CD4-positive, alpha-beta T cell treated with Interferon alpha-2 for 1 hour (primary cell): ENCODE measurements at regions not wholly inside any gene's neighbourhood (a gene's known extent, or its start where the extent isn't known, plus 50 kb on each side); places are given as distances from the start of the nearest gene placed in this dataset.
"Not testable (repeated sequence)": the region's sequence is repeated elsewhere in the genome, so short reads cannot be mapped to it uniquely, and the experiment has no call there.

Experiments used
- DNase-seq, 2 donors: peaks; one replicate each; pipeline ENCODE4 v3.0.0-alpha.2; 2020 to 2022

DNA sequence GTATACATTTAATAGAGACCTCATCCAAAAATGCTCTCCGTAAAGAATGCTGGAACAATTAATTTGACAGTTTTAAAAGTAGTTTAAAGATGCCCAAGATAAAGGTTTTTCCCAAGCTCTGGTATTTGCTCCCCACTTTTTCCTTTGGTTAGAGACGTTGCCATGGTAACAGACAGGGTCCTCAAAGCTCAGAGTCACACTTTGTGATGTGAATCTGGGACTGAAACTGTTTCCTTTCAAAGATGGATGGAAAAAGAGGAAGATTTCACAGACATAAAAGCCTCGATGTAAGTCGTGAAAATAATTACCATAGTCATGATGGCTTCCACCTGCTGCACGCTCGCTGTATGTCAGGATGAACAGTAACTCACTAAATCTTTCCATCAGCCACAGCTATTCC lies 229.5 kb downstream of the MSX2 start:
- no peak for DNase-seq

GRCh38 chr5:174951151-174951780 lies 226.9 kb downstream of the MSX2 start:
- peak; percentile 29 to 65 for DNase-seq

GRCh38 chr5:174947548-174947947 lies 223.2 kb downstream of the MSX2 start:
- no peak for DNase-seq

GRCh38 chr5:174945853-174946252 lies 221.5 kb downstream of the MSX2 start:
- DNase-seq, result no peak

GRCh38 chr5:174943785-174944184 lies 219.4 kb downstream of the MSX2 start:
- no peak for DNase-seq

DNA sequence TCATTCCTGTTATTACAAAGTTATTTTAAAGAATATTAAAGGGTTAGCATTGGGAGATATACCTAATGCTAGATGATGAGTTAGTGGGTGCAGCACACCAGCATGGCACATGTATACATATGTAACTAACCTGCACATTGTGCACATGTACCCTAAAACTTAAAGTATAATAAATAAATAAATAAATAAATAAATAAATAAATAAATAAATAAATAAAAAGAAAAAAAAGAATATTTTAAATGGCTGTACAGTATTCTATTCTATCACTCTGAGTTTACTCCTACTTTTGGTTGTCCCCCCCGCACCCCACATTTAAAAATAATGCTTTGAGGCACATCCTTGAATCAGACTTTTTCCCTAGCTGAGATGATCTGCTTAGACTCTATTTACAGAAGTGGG lies 218.6 kb downstream of the MSX2 start:
- DNase-seq, result not testable (repeated sequence)

DNA sequence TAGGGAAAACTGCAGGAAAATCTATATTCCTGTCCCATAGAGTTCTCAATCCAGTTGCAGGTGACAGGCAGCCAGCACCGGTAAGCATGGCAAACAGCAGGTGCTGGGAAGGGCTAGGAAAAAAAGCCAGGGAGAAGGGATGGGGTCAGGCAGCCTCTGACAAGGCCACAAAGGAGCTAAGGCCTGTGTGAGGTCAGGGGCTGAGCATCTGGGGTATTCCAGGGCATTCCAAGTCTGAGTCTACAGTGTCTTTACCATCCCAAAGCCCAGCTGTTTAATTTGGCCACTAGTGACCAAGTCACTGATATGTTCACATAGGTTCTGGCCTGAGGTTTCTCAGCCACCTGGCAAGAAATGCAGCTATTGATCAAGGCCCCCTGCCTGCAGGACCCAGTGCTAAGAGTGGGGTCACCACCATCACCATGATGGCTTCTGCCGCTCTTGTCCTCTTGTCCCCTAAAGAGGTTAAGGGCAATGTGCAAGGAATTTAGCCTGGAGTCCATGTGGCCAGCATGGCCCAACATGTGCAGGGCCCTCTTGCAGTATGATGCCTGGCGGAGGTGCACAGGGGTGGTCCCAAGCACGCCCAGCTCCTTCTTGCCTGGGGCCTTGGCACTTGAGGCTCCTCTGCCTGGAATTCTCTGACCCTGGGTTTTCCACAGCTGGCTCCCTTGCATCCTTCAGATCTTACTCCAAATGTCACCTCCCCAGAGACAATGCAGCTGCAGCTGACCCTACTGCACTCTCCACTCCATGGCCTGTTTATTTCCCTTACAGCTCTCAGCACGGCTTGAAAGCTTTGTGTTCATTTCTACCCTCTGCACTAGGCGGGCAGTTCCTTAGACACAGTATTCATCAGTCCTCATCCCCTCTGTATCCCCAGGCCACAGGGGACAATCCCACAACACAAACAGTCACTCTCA lies 213.1 kb downstream of the MSX2 start:
- DNase-seq, result no peak

DNA sequence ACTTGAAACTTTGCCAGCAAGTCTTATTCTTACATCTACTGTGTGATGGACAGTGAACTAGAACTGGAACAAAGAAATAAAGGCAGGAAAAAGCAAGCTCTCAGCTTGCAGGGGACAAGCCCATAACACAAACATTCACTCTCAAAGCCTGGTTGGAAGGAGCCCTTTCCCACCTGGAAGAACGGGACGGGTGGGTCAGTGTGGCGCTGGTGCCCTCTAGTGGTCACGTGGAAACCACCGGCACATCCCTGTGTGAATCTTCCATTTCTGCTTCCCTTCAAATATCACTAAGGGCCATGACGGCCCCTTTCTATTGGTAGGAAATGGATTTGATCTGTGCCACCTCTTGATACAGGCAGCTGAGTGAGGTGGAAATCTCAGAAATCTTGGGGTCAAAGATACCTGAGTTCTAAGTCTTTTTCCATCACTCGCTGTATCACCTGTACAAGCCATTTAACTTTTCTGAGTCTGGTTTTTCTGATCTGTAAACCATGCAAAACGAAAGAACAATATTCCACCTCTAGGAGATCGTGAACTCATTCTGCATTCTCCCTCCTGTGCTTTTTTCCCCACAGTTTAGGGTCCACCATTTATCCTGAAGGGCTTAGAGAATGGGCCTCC lies 211.6 kb downstream of the MSX2 start:
- DNase-seq, result peak in 1 of 2 donors; percentile 28

- DNase-seq, result not testable (repeated sequence)
Measured at GRCh38 chr5:174931033-174931432, 206.7 kb downstream of the MSX2 start.

DNA sequence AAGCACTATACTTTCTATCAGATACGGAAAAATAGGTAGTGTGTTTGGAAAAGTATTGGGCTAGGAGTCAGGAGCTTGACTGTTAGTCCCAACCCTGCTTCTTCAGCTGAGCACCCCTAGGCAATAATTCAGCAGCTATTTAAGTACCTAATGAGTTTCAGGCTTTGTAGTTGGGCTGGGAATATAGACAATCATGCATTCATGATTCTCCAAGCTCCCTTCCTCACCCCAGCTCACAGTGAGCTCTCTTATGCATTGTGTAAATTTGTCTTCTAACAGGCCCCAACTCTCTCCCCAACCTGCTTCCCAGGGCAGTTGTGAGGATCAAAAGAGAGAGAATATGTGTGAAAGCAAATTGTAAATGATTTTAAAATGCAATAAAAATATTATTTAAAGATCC lies 201.2 kb downstream of the MSX2 start:
- DNase-seq, result no peak

GRCh38 chr5:174922955-174923354 lies 198.6 kb downstream of the MSX2 start:
- no peak for DNase-seq

GRCh38 chr5:174920906-174921550 lies 196.6 kb downstream of the MSX2 start:
- no peak for DNase-seq

- DNase-seq, result no peak
Measured at GRCh38 chr5:174919351-174919750, 195.0 kb downstream of the MSX2 start.

GRCh38 chr5:174918655-174919054 lies 194.3 kb downstream of the MSX2 start:
- no peak for DNase-seq

DNA sequence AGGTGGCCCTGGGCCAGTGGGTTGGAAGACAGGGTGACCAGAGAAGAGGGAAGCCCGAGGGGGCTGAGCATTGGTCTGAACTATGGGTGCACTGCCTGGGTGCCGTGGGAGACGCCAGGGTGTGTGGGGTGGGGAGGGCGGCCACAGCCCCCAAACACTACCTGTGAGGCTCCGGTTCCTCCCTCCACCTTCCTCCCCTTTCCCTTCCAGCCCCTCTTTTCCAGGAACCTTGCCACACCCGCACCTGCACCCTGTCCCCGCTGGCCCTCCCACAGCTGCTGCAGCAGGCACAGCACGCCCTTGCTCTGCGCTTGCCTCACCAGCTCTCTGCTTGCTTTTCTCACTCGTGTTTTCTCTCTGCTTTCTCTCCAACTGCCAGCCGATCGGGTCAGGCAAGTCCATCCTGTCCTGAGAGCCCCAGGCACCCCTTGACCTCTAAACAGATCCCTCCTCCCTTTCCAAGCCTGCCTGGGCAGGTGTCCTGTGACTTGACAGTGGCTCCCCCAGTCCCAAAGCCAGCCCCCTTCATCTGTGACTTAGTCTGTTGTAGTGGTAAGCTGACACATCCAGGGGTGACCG lies 193.7 kb downstream of the MSX2 start:
- no peak for DNase-seq

- not testable (repeated sequence) for DNase-seq
Measured at GRCh38 chr5:174917435-174917834, 193.1 kb downstream of the MSX2 start.

GRCh38 chr5:174916924-174917323 lies 192.5 kb downstream of the MSX2 start:
- not testable (repeated sequence) for DNase-seq

GRCh38 chr5:174916227-174916626 lies 191.8 kb downstream of the MSX2 start:
- DNase-seq, result no peak

GRCh38 chr5:174911118-174911517 lies 186.7 kb downstream of the MSX2 start:
- DNase-seq, result no peak

GRCh38 chr5:174910245-174910737 lies 185.9 kb downstream of the MSX2 start:
- peak; percentile 11 to 40 for DNase-seq

- DNase-seq, result no peak
Measured at GRCh38 chr5:174903172-174903732, 178.9 kb downstream of the MSX2 start.

DNA sequence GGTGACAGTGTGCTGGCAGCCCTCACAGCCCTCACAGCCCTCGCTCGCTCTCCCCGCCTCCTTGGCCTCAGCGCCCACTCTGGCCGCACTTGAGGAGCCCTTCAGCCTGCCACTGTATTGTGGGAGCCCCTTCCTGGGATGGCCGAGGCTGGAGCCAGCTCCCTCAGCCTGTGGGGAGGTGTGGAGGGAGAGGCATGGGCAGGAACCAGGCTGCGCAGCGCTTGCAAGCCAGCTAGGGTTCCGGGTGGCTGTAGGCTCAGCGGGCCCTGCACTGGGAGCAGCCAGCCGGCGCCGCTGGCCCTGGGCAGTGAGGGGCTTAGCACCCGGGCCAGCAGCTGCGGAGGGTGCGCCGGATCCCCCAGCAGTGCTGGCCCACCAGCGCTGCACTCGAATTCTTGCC lies 177.0 kb downstream of the MSX2 start:
- DNase-seq, result no peak
